C4-2B (cell line): ENCODE measurements at regions not wholly inside any gene's neighbourhood (a gene's known extent, or its start where the extent isn't known, plus 50 kb on each side); places are given as distances from the start of the nearest gene placed in this dataset.

Experiments used
- ZFX ChIP-seq: fragments of 450-650 bp; IDR thresholded peaks from 2 replicates; pipeline ENCODE4 v1.6.1; 2017
- TF ChIP-seq, protein P1 (sequence below): fragments of 450-650 bp; conservative IDR thresholded peaks from 2 replicates; pipeline ENCODE4 v1.5.1; 2017; ENCODE audit warnings: mild to moderate bottlenecking

DNA sequence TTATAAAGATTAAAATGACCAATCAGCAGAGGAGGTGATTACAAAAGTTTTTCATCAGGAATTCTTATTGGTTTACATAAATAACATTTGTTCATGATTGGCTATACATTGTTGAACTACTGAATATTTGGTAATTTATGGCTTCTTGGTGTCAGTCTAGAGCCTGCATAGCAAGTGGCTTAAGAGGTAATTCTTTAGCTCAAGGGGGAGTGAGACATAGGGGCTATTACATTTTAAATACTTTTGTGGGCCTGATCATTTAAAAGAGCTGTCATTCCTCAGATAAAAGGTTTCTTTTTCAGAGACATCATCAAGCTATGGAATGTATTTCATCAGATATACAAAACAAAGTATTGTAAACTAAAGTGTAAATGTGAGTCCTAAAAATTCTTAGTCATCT lies 373.8 kb downstream of the EPHA4 start:
- TF ChIP-seq, protein P1, sequence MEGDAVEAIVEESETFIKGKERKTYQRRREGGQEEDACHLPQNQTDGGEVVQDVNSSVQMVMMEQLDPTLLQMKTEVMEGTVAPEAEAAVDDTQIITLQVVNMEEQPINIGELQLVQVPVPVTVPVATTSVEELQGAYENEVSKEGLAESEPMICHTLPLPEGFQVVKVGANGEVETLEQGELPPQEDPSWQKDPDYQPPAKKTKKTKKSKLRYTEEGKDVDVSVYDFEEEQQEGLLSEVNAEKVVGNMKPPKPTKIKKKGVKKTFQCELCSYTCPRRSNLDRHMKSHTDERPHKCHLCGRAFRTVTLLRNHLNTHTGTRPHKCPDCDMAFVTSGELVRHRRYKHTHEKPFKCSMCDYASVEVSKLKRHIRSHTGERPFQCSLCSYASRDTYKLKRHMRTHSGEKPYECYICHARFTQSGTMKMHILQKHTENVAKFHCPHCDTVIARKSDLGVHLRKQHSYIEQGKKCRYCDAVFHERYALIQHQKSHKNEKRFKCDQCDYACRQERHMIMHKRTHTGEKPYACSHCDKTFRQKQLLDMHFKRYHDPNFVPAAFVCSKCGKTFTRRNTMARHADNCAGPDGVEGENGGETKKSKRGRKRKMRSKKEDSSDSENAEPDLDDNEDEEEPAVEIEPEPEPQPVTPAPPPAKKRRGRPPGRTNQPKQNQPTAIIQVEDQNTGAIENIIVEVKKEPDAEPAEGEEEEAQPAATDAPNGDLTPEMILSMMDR: no peak
- TF ChIP-seq ZFX: no peak
